ENCODE measurements at regions not wholly inside any gene's neighbourhood (a gene's known extent, or its start where the extent isn't known, plus 50 kb on each side); places are given as distances from the start of the nearest gene placed in this dataset.

DNA sequence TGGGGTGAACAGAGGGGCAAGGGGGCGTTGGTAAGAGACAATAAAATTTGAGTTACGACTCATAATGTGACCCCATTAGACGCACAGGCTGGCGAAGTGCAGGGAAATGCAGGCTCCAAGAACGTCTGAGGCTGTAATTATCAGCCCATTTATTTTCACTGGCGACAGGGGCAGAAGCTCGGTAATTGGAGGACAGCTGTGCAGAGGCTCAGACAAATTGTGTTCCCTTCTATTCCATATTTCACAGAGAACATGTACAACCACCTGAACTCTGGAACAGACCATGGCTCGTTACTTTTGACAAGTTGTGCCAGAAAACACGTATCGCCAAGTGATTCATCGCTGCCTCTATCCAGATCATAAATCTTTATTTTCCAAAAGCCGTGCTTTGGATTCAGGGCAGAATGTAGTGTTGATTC, 137.3 kb upstream of the FRMD4A start:
- no peak for DNase-seq (ENCODE audit: low read depth, low spot score)

DNA sequence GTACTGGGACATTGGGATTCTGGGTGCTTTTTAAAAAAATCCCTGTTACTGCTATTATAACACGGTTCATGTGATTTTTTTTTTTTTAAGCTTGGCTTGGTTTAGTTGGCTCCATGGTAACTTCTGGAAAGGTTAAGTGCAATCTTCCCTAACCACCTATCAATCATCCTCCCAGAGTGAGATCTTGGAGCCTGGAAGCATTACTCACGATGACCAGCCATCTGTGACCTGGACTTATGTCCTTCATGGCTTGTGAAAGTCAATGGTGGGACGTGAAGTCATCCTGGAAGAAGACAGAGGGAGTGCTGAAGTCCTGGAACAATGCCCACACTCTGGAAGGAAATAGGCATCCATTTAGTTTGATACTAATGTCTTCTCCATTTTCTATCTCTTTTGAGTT, 135.5 kb upstream of the FRMD4A start:
- DNase-seq (ENCODE audit: low read depth, low spot score) = no peak

DNA sequence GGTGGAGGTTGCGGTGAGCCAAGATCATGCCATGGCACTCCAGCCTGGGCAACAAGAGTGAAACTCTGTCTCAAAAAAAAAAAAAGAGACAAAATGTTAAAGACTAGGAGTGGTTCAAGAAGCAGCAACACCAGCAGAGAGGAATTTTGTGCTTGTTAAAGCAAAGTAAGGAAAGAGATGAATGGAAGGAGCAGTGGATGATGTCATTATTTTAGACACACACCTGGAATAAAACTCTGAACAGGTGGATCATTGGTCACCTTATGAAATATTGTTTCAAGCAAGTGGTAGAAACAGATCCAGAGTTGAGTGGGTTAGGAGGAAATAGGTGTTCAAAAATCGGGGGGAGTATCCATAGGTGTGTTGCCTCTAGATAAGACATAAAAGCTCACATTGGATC, 129.7 kb upstream of the FRMD4A start:
- DNase-seq (ENCODE audit: low read depth, low spot score) = no peak

- no peak for DNase-seq (ENCODE audit: low read depth, low spot score)
These were observed 128.9 kb upstream of the FRMD4A start for GRCh38 chr10:14459665-14460064.

DNA sequence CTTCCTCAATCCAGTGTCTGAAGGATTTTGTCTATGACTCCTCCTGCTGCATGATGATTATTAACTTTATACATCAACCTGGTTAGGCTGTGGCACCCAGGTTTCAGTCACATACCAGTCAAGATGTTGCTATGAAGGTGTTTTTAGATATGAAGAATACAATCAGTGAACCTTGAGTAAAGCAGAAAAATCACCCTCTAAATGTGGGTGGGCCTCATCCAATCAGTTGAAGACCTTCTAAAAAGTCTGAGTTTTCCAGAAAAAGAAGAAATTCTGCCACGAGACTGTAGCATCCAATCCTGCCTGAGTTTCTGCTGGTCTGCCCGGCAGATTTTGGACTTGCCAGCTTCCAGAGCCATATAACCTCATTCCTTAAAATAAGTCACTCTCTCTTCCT, 126.1 kb upstream of the FRMD4A start:
- DNase-seq (ENCODE audit: low read depth, low spot score) = no peak

DNA sequence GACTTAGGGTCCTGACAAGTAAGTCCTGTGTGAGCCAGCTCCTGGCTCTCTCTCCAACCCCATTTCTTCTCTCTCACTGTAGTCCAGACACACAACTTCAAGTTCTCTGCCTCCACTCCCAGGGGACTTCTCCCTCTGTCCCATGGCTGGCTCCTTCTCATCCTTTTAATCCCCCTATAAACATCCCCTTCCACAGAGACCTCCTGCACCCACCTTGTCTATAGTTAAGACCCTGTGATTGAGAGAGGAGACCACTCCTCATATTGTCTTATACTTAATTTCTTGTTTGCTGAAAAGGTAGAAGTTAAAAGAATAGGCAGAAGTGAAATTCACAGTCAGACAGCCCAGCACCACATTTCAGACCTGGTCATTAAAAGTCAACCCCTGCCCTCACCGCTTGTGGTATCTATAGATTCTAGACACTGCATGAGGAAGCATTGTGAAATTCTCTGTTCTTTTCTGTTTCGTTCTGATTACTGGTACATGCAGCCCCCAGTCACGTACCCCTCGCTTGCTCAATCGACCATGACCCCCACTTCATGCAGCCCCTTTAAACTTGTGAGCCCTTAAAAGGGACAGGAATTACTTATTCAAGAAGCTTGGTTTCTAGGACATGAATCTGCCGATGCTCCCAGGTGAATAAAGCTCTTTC, 125.6 kb upstream of the FRMD4A start:
- DNase-seq (ENCODE audit: low read depth, low spot score) = no peak

- no peak for DNase-seq (ENCODE audit: low read depth, low spot score)
These were observed 123.9 kb upstream of the FRMD4A start for GRCh38 chr10:14454629-14455028.

GRCh38 chr10:14454206-14454605, 123.5 kb upstream of the FRMD4A start:
- no peak for DNase-seq (ENCODE audit: low read depth, low spot score)

DNA sequence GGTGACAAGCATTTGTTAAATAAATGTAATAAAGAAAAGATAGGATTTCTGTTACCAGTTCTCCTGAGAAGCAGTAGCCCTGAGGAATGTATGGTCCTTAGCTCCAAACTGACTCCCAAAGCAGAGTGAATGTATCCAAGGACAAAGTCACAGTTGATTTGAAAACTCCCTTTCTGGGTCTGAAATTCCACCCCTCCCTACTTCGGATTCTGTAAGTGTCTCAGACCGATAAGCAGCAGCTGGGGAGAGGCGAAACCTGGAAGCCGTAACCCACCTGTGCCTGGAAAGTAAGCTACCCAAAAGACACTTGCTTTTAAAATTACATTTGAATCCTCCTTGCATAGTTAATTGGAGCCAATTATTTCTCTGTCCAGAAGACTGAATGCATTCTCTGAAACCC, 122.9 kb upstream of the FRMD4A start:
- DNase-seq (ENCODE audit: low read depth, low spot score) = no peak

DNA sequence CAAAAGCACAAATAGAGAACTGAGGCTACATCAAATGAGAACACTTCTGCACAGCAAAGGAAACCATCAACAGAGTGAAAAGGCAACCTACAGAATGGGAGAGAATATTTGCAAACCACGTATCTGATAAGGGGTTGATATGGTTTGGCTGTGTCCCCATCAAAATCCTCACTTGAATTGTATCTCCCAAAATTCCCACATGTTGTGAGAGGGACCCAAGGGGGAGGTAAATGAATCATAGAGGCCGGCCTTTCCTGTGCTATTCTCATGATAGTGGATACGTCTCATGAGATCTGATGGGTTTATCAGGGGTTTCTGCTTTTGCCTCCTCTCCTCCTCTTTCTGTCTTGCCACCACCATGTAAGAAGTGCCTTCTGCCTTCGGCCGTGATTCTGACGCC, 120.6 kb upstream of the FRMD4A start:
- no peak for DNase-seq (ENCODE audit: low read depth, low spot score)

DNA sequence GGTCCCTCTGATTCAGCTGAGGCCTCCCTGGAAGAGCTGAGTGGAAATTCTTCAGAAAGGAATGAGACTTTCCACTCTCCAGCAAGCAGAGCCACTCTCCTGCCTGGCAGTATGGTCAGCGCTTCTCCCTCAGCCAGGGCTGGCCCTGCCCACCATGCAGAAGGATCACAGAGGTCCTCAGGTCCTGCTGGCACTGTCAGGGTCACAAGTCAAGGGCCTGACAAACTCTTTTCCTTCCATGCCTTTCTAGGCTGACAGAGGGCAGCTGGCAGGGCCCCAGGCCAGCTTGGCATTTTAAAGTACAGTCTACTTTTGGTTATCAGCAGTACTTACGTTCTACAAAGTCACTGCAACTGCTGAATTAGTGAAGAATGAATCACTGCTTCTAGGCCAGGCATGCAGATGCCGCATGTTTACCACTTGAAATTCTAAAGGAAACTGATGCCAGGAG, 119.3 kb upstream of the FRMD4A start:
- no peak for DNase-seq (ENCODE audit: low read depth, low spot score)

- DNase-seq (ENCODE audit: low read depth, low spot score) = no peak
These were observed 118.6 kb upstream of the FRMD4A start for GRCh38 chr10:14449293-14449815.

GRCh38 chr10:14448197-14448990, 117.7 kb upstream of the FRMD4A start:
- DNase-seq (ENCODE audit: low read depth, low spot score) = no peak

DNA sequence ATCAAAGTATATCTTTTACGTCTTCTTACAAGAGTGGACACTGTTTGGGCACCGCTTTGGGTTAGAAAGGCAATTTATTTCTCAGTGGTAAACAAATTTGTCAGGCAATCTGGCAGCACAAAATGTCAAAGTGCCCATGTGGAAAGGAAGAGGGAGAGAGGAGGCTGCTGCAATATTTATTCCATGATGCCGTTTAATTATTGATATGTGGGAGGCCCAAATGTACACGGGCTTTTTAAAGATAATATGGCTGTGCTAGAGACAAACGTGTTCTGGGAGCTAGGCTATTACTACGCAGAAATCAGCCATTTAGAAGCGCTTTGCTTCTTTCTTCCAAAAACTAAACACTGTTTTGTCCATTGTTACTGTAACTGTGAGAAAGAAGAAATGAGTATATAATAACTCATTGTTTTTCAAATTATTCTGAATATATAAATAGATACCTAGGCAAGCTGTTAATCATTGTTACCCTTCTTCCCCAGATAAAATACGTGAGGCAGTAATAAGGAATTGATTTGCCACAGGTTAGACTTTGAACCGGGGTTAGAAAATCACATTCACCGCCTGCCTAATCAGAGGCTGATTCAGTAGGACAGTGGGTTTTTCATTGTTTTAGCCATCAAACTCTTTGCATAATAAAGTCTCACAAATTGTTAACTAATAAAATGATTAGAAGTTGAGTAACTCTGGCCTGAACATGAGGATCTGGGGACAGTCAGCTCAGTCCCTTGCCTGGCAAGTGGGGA, 116.5 kb upstream of the FRMD4A start:
- DNase-seq (ENCODE audit: low read depth, low spot score) = no peak

DNA sequence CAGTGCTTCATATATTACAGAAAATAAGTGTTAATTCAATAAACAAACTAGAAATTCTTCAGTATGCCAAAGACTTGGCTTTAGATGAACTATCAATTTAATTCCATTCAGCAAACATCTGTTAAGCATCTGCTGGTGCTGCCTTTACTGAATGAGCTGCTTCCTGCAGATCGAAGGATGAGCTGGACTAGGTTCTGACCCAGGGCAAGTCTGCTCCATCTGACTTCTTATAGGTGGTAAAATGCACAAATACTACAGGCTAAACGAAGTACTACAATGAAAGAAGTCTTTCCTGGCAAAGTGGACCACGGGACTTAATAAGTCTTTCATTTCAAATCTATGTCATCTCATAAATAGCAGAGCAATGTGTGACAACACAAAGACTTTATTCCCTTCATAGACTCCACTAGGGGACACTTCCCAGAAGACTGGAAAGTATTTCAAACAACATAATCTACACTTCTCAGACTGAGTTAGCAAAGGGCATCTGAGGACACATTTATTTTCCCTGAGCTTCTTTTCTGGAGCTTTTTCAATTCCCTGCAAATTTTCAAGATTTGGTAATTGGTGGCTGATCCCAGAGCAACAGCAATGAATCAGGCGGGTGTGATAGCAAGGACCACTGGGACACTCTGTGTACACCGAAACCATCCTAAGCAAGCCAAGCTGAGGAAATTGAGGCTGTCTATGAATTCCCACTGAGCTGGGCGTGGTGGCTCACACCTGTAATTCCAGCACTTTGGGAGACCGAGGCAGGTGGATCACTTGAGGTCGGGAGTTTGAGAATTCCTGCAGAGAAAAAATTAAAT, 108.9 kb upstream of the FRMD4A start:
- no peak for DNase-seq (ENCODE audit: low read depth, low spot score)

GRCh38 chr10:14438576-14438975, 107.9 kb upstream of the FRMD4A start:
- DNase-seq (ENCODE audit: low read depth, low spot score) = no peak

GRCh38 chr10:14438057-14438456, 107.3 kb upstream of the FRMD4A start:
- DNase-seq (ENCODE audit: low read depth, low spot score) = no peak

- no peak for DNase-seq (ENCODE audit: low read depth, low spot score)
These were observed 105.4 kb upstream of the FRMD4A start for GRCh38 chr10:14435976-14436632.

- no peak for DNase-seq (ENCODE audit: low read depth, low spot score)
These were observed 102.4 kb upstream of the FRMD4A start for GRCh38 chr10:14433147-14433546.

DNA sequence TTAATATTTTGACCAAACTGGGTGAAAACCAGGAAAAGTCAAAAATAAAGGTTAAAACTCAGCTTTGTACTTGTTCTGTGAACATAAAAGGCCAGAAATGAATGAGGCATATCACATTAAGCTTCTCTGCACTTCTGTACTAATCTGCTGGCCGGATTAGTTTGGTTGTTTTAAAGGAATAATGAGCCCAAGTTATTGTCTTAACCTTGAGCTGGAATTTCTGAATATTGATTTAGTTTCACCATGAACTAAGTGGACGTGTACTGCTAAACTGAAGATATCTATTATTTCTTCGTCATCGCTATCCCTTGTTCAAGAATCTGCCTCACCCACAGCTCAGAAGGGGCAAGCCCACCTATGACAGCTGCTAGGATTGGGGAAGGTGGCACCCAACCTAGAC, 101.1 kb upstream of the FRMD4A start:
- DNase-seq (ENCODE audit: low read depth, low spot score) = no peak
